GM06990 (cell line): ENCODE measurements at regions not wholly inside any gene's neighbourhood (a gene's known extent, or its start where the extent isn't known, plus 50 kb on each side); places are given as distances from the start of the nearest gene placed in this dataset.
A peak's percentile ranks its signal among the peaks of the same experiment; 100 is the strongest.

Experiments
- DNase-seq: peaks from one replicate; pipeline ENCODE4 v3.0.0-alpha.2; 2011; ENCODE audit not compliant: insufficient read length; ENCODE audit errors: extremely low read depth
- H3K27me3 ChIP-seq: replicated peaks from 2 replicates; pipeline ENCODE4 v1.6.0; 2011; ENCODE audit warnings: low read length; ENCODE audit not compliant: control insufficient read depth, insufficient read depth
- H3K36me3 ChIP-seq: 2 replicates; pipeline ENCODE4 v1.5.1; 2011; ENCODE audit warnings: low read length; ENCODE audit not compliant: control insufficient read depth, insufficient read depth
- H3K4me3 ChIP-seq: replicated peaks from 2 replicates; pipeline ENCODE4 v1.5.1; 2011; ENCODE audit warnings: low read depth, mild to moderate bottlenecking, control low read depth, low read length
- CTCF ChIP-seq: IDR thresholded peaks from 2 replicates; pipeline ENCODE4 v1.5.1; 2011; ENCODE audit warnings: low read length, control low read depth, mild to moderate bottlenecking, inconsistent platforms; ENCODE audit not compliant: insufficient read depth, poor library complexity, severe bottlenecking

- H3K36me3 ChIP-seq: no peaks in the 10 kb centered on the region
- no peaks in the 10 kb centered on the region for H3K27me3 ChIP-seq
- TF ChIP-seq CTCF: no peak
- no peak overlapping the region for H3K4me3 ChIP-seq
- DNase-seq: no peak
Observed at GRCh38 chr6:87945181-87945580, 102.5 kb upstream of the SPACA1 start.

- Histone ChIP-seq H3K4me3 (no peak overlapping the region), H3K36me3 (no peaks in the 10 kb centered on the region), H3K27me3 (no peaks in the 10 kb centered on the region)
- no peak for DNase-seq
- TF ChIP-seq CTCF: peak; percentile 30
Observed at GRCh38 chr6:87944541-87944954, 103.1 kb upstream of the SPACA1 start.

- Histone ChIP-seq H3K4me3 (no peak overlapping the region), H3K36me3 (no peaks in the 10 kb centered on the region), H3K27me3 (no peaks in the 10 kb centered on the region)
- DNase-seq: no peak
- no peak for TF ChIP-seq CTCF
Observed at GRCh38 chr6:87943191-87943590, 104.5 kb upstream of the SPACA1 start.

GRCh38 chr6:87941556-87942358, 105.9 kb upstream of the SPACA1 start:
- H3K4me3 ChIP-seq: no peak overlapping the region
- no peak for DNase-seq
- no peaks in the 10 kb centered on the region for H3K27me3 ChIP-seq
- H3K36me3 ChIP-seq: no peaks in the 10 kb centered on the region
- TF ChIP-seq CTCF: no peak

- DNase-seq: no peak
- Histone ChIP-seq H3K27me3 (no peaks in the 10 kb centered on the region), H3K36me3 (no peaks in the 10 kb centered on the region), H3K4me3 (no peak overlapping the region)
- TF ChIP-seq CTCF: no peak
Observed at GRCh38 chr6:87939776-87940175, 107.9 kb upstream of the SPACA1 start.

GRCh38 chr6:87938287-87938686, 109.4 kb upstream of the SPACA1 start:
- TF ChIP-seq CTCF: no peak
- DNase-seq: no peak
- no peak overlapping the region for H3K4me3 ChIP-seq
- H3K36me3 ChIP-seq: no peaks in the 10 kb centered on the region
- no peaks in the 10 kb centered on the region for H3K27me3 ChIP-seq
